Fibroblast of pulmonary artery (primary cell): ENCODE measurements at regions not wholly inside any gene's neighbourhood (a gene's known extent, or its start where the extent isn't known, plus 50 kb on each side); places are given as distances from the start of the nearest gene placed in this dataset.
"Not testable (repeated sequence)": the region's sequence is repeated elsewhere in the genome, so short reads cannot be mapped to it uniquely, and the experiment has no call there.

Experiments
- DNase-seq: peaks from one replicate; pipeline ENCODE4 v3.0.0-alpha.2; 2010; ENCODE audit warnings: low read depth
- H3K4me3 ChIP-seq: replicated peaks from 2 replicates; pipeline ENCODE4 v1.5.1; 2011; ENCODE audit warnings: low read depth, mild to moderate bottlenecking, control low read depth, low read length, moderate library complexity
- TF ChIP-seq, protein P1 (sequence below): IDR thresholded peaks from 2 replicates; pipeline ENCODE4 v1.5.1; 2011; ENCODE audit warnings: mild to moderate bottlenecking, control low read depth, low read length, inconsistent platforms; ENCODE audit errors: missing control alignments

DNA sequence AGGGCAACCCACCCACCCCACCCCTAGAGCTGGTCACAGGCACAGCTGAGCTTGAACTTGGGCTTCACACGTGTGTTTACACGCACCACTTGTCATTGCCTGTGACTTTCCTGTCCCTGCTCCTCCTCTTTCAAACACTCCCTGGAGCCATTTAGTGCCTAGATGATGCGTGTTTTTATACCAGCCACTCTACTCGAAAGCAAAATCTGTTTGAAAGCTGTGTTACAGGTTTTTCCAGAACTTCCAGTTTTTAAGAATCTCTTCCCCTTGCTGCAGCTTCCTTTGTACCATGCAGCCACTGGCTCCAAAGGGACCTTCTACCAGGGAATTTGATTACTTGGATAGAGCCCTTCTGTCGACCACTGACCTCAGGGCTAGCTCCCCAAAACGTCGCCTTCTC lies 78.8 kb upstream of the SPRY4 start:
- TF ChIP-seq, protein P1, sequence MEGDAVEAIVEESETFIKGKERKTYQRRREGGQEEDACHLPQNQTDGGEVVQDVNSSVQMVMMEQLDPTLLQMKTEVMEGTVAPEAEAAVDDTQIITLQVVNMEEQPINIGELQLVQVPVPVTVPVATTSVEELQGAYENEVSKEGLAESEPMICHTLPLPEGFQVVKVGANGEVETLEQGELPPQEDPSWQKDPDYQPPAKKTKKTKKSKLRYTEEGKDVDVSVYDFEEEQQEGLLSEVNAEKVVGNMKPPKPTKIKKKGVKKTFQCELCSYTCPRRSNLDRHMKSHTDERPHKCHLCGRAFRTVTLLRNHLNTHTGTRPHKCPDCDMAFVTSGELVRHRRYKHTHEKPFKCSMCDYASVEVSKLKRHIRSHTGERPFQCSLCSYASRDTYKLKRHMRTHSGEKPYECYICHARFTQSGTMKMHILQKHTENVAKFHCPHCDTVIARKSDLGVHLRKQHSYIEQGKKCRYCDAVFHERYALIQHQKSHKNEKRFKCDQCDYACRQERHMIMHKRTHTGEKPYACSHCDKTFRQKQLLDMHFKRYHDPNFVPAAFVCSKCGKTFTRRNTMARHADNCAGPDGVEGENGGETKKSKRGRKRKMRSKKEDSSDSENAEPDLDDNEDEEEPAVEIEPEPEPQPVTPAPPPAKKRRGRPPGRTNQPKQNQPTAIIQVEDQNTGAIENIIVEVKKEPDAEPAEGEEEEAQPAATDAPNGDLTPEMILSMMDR: no peak
- no peak for DNase-seq
- no peak overlapping the region for H3K4me3 ChIP-seq

DNA sequence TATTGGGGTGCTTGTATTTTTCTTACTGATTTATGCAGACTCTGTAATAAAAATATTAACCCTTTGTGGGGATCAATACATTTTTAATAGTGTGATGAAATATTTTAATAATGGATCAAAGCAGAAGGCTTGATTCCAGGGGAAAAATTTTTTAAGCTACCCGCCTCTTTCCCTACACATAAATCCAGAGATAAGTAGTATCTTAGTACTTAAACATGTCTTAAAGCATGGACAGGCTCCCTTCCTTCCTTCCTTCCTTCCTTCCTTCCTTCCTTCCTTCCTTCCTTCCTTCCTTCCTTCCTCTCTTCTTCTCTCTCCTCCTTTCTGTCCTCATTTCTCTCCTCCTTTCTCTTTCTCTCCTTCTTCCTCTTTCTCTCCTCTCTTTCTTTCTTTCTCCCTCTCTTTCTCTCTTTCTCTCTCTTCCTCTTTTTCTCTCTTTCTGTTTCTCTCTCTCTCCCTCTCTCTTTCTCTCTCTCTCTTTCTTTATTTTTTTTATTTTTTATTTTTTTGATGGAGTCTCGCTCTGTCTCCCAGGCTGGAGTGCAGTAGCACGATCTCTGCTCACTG lies 78.0 kb upstream of the SPRY4 start:
- no peak overlapping the region for H3K4me3 ChIP-seq
- DNase-seq: no peak
- TF ChIP-seq, protein P1: no peak

DNA sequence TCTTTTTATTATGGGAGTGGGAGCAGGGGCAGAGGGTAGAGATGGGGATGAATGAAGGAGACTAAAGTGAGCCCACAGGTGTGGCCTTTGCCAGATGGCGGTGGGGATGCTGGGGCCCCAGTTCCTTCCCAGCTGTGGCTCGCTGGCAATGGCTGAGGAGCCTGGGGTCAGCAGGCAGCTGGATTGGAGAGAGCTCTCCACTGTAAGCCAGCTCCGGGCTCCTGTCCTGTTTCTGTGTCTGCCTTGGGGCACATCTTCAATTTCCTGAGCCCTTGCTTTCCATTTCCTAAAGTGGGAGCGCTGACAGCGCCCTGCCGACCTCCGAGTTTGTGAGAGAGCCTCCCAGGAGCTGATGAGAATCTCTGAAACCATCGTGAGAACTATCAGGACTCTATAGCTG lies 75.6 kb upstream of the SPRY4 start:
- TF ChIP-seq, protein P1: no peak
- no peak for DNase-seq
- no peak overlapping the region for H3K4me3 ChIP-seq

DNA sequence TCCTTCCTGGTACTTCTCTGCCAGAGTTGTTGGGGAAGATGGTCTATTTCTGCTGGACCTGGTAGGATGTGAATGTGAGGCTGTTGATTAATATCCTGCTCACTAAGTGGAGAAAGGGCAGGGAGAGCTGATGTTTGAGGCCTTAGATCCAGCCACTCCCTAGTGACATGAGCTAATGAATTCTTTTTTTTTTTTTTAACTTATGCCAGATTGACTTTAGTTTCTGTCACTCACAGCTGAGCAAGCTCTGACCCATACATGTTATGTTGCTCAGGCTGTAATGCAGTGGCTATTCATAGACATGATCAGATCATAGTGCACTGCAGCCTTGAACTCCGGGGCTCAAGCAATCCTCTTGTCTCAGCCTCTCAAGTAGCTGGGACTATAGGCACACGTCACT lies 75.1 kb upstream of the SPRY4 start:
- no peak overlapping the region for H3K4me3 ChIP-seq
- TF ChIP-seq, protein P1: no peak
- DNase-seq: no peak

DNA sequence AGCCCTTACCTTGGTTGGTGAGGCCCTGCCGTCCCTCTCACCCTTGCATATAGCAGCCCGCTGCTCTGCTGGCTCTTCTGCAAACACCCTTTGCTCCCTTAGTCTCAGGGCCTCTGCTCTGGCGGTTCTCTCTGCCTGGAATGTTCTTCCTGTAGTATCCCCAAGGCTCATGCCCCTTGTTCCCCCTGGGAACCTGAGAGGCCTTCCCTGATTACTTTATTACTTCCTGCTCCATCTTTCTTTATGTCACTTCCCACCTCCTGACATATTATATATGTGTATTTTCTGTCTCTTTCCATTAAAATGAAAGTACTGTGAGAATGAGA lies 73.9 kb upstream of the SPRY4 start:
- no peak for DNase-seq
- no peak overlapping the region for H3K4me3 ChIP-seq
- TF ChIP-seq, protein P1: no peak

DNA sequence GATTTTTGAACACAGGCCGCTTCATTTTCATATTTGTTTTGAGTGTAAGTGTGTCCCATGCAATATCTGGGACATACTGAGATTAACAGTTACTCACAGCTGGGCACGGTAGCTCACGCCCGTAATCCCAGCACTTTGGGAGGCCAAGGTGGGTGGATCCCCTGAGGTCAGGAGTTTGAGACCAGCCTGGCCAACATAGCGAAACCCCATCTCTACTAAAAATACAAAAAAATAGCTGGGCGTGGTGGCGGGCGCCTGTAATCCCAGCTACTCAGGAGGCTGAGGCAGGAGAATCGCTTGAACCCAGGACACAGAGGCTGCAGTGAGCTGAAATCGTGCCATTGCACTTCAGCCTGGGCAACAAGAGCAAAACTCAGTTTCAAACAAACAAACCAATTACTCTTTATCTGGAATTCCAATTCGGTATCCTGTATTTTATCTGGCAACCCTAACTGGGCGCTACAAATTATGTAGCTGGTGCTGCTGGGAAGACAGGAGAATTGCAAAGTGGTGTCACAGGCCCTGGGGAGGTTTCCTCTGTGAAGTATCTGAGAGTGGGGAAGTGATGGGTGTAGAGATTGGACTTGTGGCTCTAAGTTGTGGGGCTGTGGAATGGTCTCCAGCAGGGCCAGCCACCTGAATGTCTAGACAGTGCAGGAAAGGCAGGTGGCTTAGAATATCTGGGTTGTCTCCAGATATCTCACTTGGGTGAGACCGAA lies 73.3 kb upstream of the SPRY4 start:
- H3K4me3 ChIP-seq, DNase-seq: not testable (repeated sequence)

DNA sequence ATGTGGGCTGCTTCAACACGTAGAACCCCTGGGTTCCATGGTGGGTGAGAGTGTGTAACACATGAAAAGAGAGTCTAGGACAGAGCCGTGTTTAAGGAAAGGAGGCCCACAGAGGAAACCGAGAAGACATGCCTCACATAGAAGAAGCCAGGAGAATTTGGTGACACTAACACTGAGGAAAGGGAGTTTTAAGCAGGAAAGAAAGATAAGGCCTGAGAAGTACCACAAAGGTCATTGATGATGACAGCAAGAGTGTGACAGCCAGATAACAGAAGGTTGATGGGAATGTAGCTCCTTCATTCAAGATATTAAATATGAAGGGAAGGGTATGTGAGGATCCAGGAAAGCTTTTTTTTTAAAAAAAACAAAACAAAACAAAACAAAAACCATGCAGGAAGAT lies 72.4 kb upstream of the SPRY4 start:
- no peak overlapping the region for H3K4me3 ChIP-seq
- no peak for DNase-seq
- TF ChIP-seq, protein P1: no peak
